OCI-LY1 (cell line): ENCODE measurements at regions not wholly inside any gene's neighbourhood (a gene's known extent, or its start where the extent isn't known, plus 50 kb on each side); places are given as distances from the start of the nearest gene placed in this dataset.
A peak's percentile ranks its signal among the peaks of the same experiment; 100 is the strongest.

ENCODE experiments used
- EZH2 ChIP-seq: fragments of 200-600 bp; sonication (generic), shearing (Covaris generic); IDR thresholded peaks from 2 replicates; pipeline ENCODE4 v1.8.0; 2017; ENCODE audit warnings: borderline replicate concordance, mixed run types, mild to moderate bottlenecking, antibody characterized with exemption, low read length, moderate library complexity, mixed read lengths
- TF ChIP-seq, protein P1 (sequence below): fragments of 200-600 bp; sonication (generic), shearing (Covaris generic); IDR thresholded peaks from 2 replicates; pipeline ENCODE4 v1.5.1; 2017; ENCODE audit warnings: mild to moderate bottlenecking, antibody characterized with exemption, low read length, moderate library complexity, mixed read lengths

DNA sequence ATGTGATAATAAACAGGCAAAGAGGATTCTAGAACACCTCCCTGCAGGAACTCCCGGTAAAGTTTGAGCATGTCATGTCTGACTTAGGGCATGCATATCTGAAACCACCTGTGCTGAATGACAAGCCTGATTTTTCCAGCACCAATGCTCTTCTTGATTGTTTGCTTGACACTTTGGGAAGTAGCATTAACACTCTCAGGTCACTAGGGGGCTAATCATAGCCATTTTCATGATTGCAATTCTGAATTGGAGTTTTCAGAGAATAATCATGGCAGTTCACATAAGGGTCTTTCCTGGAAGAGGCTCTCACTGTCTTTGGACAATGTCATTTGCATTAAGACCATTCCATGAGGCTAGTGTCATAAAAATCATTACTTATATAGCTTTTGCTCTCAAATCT is 234.4 kb upstream of the MTNR1B start:
- TF ChIP-seq, protein P1, sequence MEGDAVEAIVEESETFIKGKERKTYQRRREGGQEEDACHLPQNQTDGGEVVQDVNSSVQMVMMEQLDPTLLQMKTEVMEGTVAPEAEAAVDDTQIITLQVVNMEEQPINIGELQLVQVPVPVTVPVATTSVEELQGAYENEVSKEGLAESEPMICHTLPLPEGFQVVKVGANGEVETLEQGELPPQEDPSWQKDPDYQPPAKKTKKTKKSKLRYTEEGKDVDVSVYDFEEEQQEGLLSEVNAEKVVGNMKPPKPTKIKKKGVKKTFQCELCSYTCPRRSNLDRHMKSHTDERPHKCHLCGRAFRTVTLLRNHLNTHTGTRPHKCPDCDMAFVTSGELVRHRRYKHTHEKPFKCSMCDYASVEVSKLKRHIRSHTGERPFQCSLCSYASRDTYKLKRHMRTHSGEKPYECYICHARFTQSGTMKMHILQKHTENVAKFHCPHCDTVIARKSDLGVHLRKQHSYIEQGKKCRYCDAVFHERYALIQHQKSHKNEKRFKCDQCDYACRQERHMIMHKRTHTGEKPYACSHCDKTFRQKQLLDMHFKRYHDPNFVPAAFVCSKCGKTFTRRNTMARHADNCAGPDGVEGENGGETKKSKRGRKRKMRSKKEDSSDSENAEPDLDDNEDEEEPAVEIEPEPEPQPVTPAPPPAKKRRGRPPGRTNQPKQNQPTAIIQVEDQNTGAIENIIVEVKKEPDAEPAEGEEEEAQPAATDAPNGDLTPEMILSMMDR = peak; percentile 24; the same call in 1 of the 2 replicates
- no peak for TF ChIP-seq EZH2
